Keratinocyte (primary cell): ENCODE measurements at regions not wholly inside any gene's neighbourhood (a gene's known extent, or its start where the extent isn't known, plus 50 kb on each side); places are given as distances from the start of the nearest gene placed in this dataset.

Source experiments
- DNase-seq: peaks from one replicate; pipeline ENCODE4 v3.0.0-alpha.2; 2011; ENCODE audit warnings: low read depth, missing footprints, low spot score
- FAIRE-seq: peaks from 2 replicates; lab custom pipeline; 2011; peaks lifted over from hg19 to GRCh38; lab: Jason Lieb, UNC
- H2AFZ ChIP-seq: 2 replicates; pipeline ENCODE4 v1.6.0; 2012; ENCODE audit warnings: low read length, control low read depth, inconsistent platforms; ENCODE audit not compliant: control insufficient read depth
- H3K27ac ChIP-seq: 2 replicates; pipeline ENCODE4 v1.5.1; 2011; ENCODE audit warnings: low read length; ENCODE audit not compliant: control insufficient read depth, insufficient read depth
- H3K27me3 ChIP-seq: 3 replicates; pipeline ENCODE4 v1.6.0; 2011; ENCODE audit warnings: low read length; ENCODE audit not compliant: control insufficient read depth, insufficient read depth; ENCODE audit errors: extremely low read depth
- H3K36me3 ChIP-seq, 2 experiments: 2 replicates in 1 of 2; 3 replicates in 1 of 2; pipeline ENCODE4 v1.5.1; 2011; ENCODE audit warnings: low read length in 2 of 2, mild to moderate bottlenecking in 1 of 2; ENCODE audit not compliant: control insufficient read depth in 2 of 2, insufficient read depth in 2 of 2; ENCODE audit errors: extremely low read depth in 1 of 2
- H3K4me1 ChIP-seq: 3 replicates; pipeline ENCODE4 v1.5.1; 2011; ENCODE audit warnings: low read length; ENCODE audit not compliant: control insufficient read depth, insufficient read depth; ENCODE audit errors: extremely low read depth
- H3K4me2 ChIP-seq: 3 replicates; pipeline ENCODE4 v1.6.0; 2011; ENCODE audit warnings: low read depth, low read length; ENCODE audit not compliant: control insufficient read depth, insufficient read depth; ENCODE audit errors: extremely low read depth
- H3K4me3 ChIP-seq, 3 experiments: fragments of 200-600 bp in 1 of 3; sonication (generic) in 1 of 3; 2 replicates in 2 of 3; 3 replicates in 1 of 3; pipeline ENCODE4 v1.5.1; 2011 to 2016; ENCODE audit warnings: low read length in 3 of 3, mild to moderate bottlenecking in 3 of 3, control low read depth in 2 of 3, inconsistent platforms in 1 of 3, low read depth in 1 of 3, mixed read lengths in 1 of 3, mixed run types in 1 of 3, moderate library complexity in 1 of 3; ENCODE audit not compliant: control insufficient read depth in 2 of 3, insufficient read depth in 2 of 3; ENCODE audit errors: extremely low read depth in 1 of 3
- H3K79me2 ChIP-seq: 2 replicates; pipeline ENCODE4 v1.6.0; 2012; ENCODE audit warnings: low read length; ENCODE audit not compliant: control insufficient read depth, insufficient read depth
- H3K9ac ChIP-seq: 3 replicates; pipeline ENCODE4 v1.6.0; 2011; ENCODE audit warnings: low read length; ENCODE audit not compliant: control insufficient read depth, insufficient read depth; ENCODE audit errors: extremely low read depth
- H3K9me1 ChIP-seq: 3 replicates; pipeline ENCODE4 v1.6.0; 2011; ENCODE audit warnings: low read length; ENCODE audit not compliant: control insufficient read depth, insufficient read depth; ENCODE audit errors: extremely low read depth
- H3K9me3 ChIP-seq: 2 replicates; pipeline ENCODE4 v1.5.1; 2012; ENCODE audit warnings: low read depth, low read length; ENCODE audit not compliant: control insufficient read depth
- H4K20me1 ChIP-seq: 3 replicates; pipeline ENCODE4 v1.6.0; 2011; ENCODE audit warnings: low read length; ENCODE audit not compliant: control insufficient read depth, insufficient read depth; ENCODE audit errors: extremely low read depth
- EZH2 ChIP-seq: IDR thresholded peaks from one replicate; pipeline ENCODE4 v1.6.1; 2012; ENCODE audit warnings: inconsistent platforms, mild to moderate bottlenecking, low read length, moderate library complexity
- dilution Hi-C: fragments of 300-500 bp; cut with MboI; formaldehyde crosslinking; loops from one replicate; pipeline ENCODE4 v1.7.0; 2020; ENCODE audit warnings: low sequenced_read_pairs; ENCODE audit not compliant: extremely low pct_ligation_motif_present
- TF ChIP-seq, protein P1 (sequence below), 3 experiments: IDR thresholded peaks in 1 of 3; conservative IDR thresholded peaks in 1 of 3; optimal IDR thresholded peaks in 1 of 3; 2 replicates in 2 of 3; 3 replicates in 1 of 3; pipeline versions ENCODE3 to v1.5.1; 2011; ENCODE audit warnings: low read length in 3 of 3, mild to moderate bottlenecking in 3 of 3, moderate library complexity in 2 of 3, control low read depth in 1 of 3, inconsistent platforms in 1 of 3; ENCODE audit not compliant: insufficient read depth in 2 of 3; ENCODE audit errors: extremely low read depth in 1 of 3

DNA sequence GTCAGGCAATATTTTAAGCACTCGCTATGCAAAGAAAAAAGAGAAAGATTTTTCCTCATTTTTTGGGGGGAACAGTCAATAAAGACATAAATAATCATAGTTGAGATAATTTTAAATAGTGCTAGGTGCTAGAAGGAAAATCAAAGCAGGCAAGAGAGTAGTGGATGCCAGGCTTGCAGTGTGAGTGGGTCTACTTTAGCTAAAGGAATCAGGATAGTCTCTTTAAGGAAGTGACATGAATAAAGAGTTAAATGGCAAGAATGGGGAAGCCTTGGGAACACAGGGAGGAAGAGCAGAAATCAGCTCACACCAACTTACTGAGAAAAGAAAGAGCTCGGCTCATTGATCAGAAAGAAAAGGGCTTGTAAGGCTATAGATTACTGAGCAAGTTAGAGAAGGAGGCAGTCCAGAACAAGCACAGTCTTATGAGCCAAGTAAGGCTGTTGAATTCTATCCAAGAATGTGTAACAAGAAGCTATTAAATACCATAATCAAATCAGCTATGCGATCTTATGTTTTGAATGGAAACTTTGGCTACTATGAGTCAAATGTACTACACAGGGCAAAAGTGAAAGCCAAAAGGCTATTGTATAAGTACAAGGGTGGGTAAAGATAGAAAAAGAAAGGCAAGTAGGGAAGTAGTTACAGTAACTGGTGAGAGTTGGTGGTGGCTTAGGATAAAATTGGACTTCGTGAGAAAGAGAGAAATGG lies 833.8 kb upstream of the PIK3C3 start:
- peak overlapping the region; percentile 17 for H2AFZ ChIP-seq
- no peaks in the 10 kb centered on the region for H3K27me3 ChIP-seq
- dilution Hi-C loops = no loop called here
- H3K4me1 ChIP-seq = peaks cover 28% of the 10 kb centered on the region
- FAIRE-seq (peak; percentile 79), DNase-seq (no peak)
- no peaks in the 10 kb centered on the region for H4K20me1 ChIP-seq
- H3K4me2 ChIP-seq = peak overlapping the region; percentile 69
- H3K79me2 ChIP-seq = no peaks in the 10 kb centered on the region
- H3K9ac ChIP-seq = no peak overlapping the region
- no peaks in the 10 kb centered on the region for H3K36me3 ChIP-seq
- H3K27ac ChIP-seq = peak overlapping the region; percentile 23
- H3K9me1 ChIP-seq = no peaks in the 10 kb centered on the region
- no peaks in the 10 kb centered on the region for H3K9me3 ChIP-seq
- TF ChIP-seq, protein P1, sequence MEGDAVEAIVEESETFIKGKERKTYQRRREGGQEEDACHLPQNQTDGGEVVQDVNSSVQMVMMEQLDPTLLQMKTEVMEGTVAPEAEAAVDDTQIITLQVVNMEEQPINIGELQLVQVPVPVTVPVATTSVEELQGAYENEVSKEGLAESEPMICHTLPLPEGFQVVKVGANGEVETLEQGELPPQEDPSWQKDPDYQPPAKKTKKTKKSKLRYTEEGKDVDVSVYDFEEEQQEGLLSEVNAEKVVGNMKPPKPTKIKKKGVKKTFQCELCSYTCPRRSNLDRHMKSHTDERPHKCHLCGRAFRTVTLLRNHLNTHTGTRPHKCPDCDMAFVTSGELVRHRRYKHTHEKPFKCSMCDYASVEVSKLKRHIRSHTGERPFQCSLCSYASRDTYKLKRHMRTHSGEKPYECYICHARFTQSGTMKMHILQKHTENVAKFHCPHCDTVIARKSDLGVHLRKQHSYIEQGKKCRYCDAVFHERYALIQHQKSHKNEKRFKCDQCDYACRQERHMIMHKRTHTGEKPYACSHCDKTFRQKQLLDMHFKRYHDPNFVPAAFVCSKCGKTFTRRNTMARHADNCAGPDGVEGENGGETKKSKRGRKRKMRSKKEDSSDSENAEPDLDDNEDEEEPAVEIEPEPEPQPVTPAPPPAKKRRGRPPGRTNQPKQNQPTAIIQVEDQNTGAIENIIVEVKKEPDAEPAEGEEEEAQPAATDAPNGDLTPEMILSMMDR (optimal IDR thresholded peaks at IDR 0.05 in 1 of 3, IDR thresholded peaks at IDR 0.05 in 1 of 3, conservative IDR thresholded peaks at IDR 0.05 in 1 of 3; ENCODE audit: extremely low read depth in 1 of 3, insufficient read depth in 2 of 3, low read length in 3 of 3) = no peak
- no peak for TF ChIP-seq EZH2
- H3K4me3 ChIP-seq = peak overlapping the region in 2 of 3 experiments; percentile 5 to 36

DNA sequence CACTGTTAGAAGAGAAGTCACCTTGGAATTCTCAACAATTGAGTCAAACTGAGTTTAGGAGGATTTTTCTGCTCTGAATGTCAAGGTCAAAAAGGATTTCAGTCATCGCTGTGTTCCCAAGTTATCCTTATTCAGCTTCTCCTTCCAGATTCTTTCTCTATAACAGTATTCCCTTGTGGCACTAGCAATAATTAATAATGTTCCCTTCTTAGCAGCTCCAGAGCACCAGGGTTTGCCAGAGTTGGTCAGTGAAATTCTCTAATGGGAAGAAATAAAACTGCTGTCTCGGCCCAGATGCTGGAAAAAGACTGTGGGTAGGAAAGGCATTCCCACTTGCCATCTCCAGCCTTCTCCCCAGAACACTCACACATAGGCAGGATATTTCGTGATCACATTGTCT lies 836.0 kb upstream of the PIK3C3 start:
- no peak overlapping the region for H3K27ac ChIP-seq
- dilution Hi-C loops = no loop called here
- no peaks in the 10 kb centered on the region for H3K36me3 ChIP-seq
- no peak overlapping the region for H3K9ac ChIP-seq
- TF ChIP-seq, protein P1 (optimal IDR thresholded peaks at IDR 0.05 in 1 of 3, IDR thresholded peaks at IDR 0.05 in 1 of 3, conservative IDR thresholded peaks at IDR 0.05 in 1 of 3; ENCODE audit: extremely low read depth in 1 of 3, insufficient read depth in 2 of 3, low read length in 3 of 3) = no peak
- no peak for TF ChIP-seq EZH2
- no peak overlapping the region for H3K4me2 ChIP-seq
- H3K4me1 ChIP-seq = peaks cover 24% of the 10 kb centered on the region
- no peak overlapping the region for H3K4me3 ChIP-seq
- no peak overlapping the region for H2AFZ ChIP-seq
- no peaks in the 10 kb centered on the region for H3K79me2 ChIP-seq
- H3K9me3 ChIP-seq = no peaks in the 10 kb centered on the region
- no peaks in the 10 kb centered on the region for H3K9me1 ChIP-seq
- no peaks in the 10 kb centered on the region for H3K27me3 ChIP-seq
- no peaks in the 10 kb centered on the region for H4K20me1 ChIP-seq
- no peak for DNase-seq
- FAIRE-seq = peak; percentile 9
